GM21528 (cell line): ENCODE measurements at regions not wholly inside any gene's neighbourhood (a gene's known extent, or its start where the extent isn't known, plus 50 kb on each side); places are given as distances from the start of the nearest gene placed in this dataset.

ENCODE experiments used
- ATAC-seq: cut with Tn5 transposase; IDR thresholded peaks from one replicate; pipeline ENCODE4 v1.9.1; 2021; ENCODE audit warnings: mild to moderate bottlenecking, moderate library complexity; ENCODE audit not compliant: unreplicated experiment, low FRiP score

- ATAC-seq = no peak
These were observed 109.9 kb downstream of the DAD1 start for GRCh38 chr14:22479132-22479531.

- ATAC-seq = no peak
These were observed 110.4 kb downstream of the DAD1 start for GRCh38 chr14:22478670-22479069.

GRCh38 chr14:22478247-22478646, 110.8 kb downstream of the DAD1 start:
- ATAC-seq = no peak

GRCh38 chr14:22477569-22478194, 111.3 kb downstream of the DAD1 start:
- ATAC-seq = no peak

GRCh38 chr14:22476887-22477286, 112.1 kb downstream of the DAD1 start:
- ATAC-seq = no peak

GRCh38 chr14:22476005-22476751, 112.8 kb downstream of the DAD1 start:
- ATAC-seq = no peak

GRCh38 chr14:22475381-22475780, 113.6 kb downstream of the DAD1 start:
- ATAC-seq = no peak

GRCh38 chr14:22474730-22475351, 114.2 kb downstream of the DAD1 start:
- no peak for ATAC-seq

- ATAC-seq = no peak
These were observed 115.8 kb downstream of the DAD1 start for GRCh38 chr14:22472935-22473854.

- ATAC-seq = no peak
These were observed 116.6 kb downstream of the DAD1 start for GRCh38 chr14:22472466-22472865.

- no peak for ATAC-seq
These were observed 117.4 kb downstream of the DAD1 start for GRCh38 chr14:22471545-22472121.

- ATAC-seq = no peak
These were observed 119.3 kb downstream of the DAD1 start for GRCh38 chr14:22469538-22470303.

- ATAC-seq = no peak
These were observed 120.2 kb downstream of the DAD1 start for GRCh38 chr14:22468830-22469229.

- ATAC-seq = no peak
These were observed 122.5 kb downstream of the DAD1 start for GRCh38 chr14:22466491-22466890.

- peak; percentile 7 for ATAC-seq
These were observed 123.7 kb downstream of the DAD1 start for GRCh38 chr14:22465201-22465840.

GRCh38 chr14:22464422-22465142, 124.4 kb downstream of the DAD1 start:
- peak; percentile 72 for ATAC-seq

GRCh38 chr14:22463763-22464173, 125.3 kb downstream of the DAD1 start:
- ATAC-seq = no peak

GRCh38 chr14:22462923-22463322, 126.1 kb downstream of the DAD1 start:
- ATAC-seq = no peak
